Mucosa of rectum (tissue), 2 donors: ENCODE measurements at regions not wholly inside any gene's neighbourhood (a gene's known extent, or its start where the extent isn't known, plus 50 kb on each side); places are given as distances from the start of the nearest gene placed in this dataset.
"Not testable (repeated sequence)": the region's sequence is repeated elsewhere in the genome, so short reads cannot be mapped to it uniquely, and the experiment has no call there.

Source experiments
- H3K27ac ChIP-seq, 2 donors: one replicate each; pipeline ENCODE4 v1.7.0; 2013; ENCODE audit warnings: inconsistent platforms in 2 of 2, low read depth in 2 of 2, low read length in 2 of 2
- H3K27me3 ChIP-seq, 2 donors: one replicate each; pipeline ENCODE4 v1.7.0; 2013; ENCODE audit warnings: low read length in 2 of 2; ENCODE audit not compliant: control insufficient read depth in 2 of 2, insufficient read depth in 2 of 2
- H3K36me3 ChIP-seq, 2 donors: one replicate each; pipeline ENCODE4 v1.7.0; 2013; ENCODE audit warnings: low read length in 2 of 2; ENCODE audit not compliant: control insufficient read depth in 2 of 2, insufficient read depth in 2 of 2
- H3K4me1 ChIP-seq, 2 donors: one replicate each; pipeline ENCODE4 v1.7.0; 2013; ENCODE audit warnings: low read length in 2 of 2, mild to moderate bottlenecking in 1 of 2; ENCODE audit not compliant: control insufficient read depth in 2 of 2, insufficient read depth in 2 of 2
- H3K4me3 ChIP-seq, 2 donors: one replicate each; pipeline ENCODE4 v1.7.0; 2013; ENCODE audit warnings: low read length in 2 of 2
- H3K9ac ChIP-seq, 2 donors: one replicate each; pipeline ENCODE4 v1.7.0; 2013; ENCODE audit warnings: low read length in 2 of 2, low read depth in 1 of 2, mild to moderate bottlenecking in 1 of 2
- H3K9me3 ChIP-seq, 2 donors: one replicate each; pipeline ENCODE4 v1.7.0; 2013; ENCODE audit warnings: low read length in 2 of 2; ENCODE audit not compliant: control insufficient read depth in 2 of 2
- donor health status: healthy.
- donor health status: Normal muscosa, but diverticular disease.

GRCh38 chr14:81776531-81776930 is 242.9 kb upstream of the SEL1L start:
- H3K4me1 ChIP-seq, result no peaks in the 10 kb centered on the region
- H3K27me3 ChIP-seq, result no peaks in the 10 kb centered on the region
- no peak overlapping the region for H3K4me3 ChIP-seq
- H3K9me3 ChIP-seq, result peaks cover 0 to 3% of the 10 kb centered on the region in 2 donors
- no peak overlapping the region for H3K9ac ChIP-seq
- no peak overlapping the region for H3K27ac ChIP-seq
- no peaks in the 10 kb centered on the region for H3K36me3 ChIP-seq

GRCh38 chr14:81781798-81782197 is 248.1 kb upstream of the SEL1L start:
- H3K9me3 ChIP-seq, H3K27ac ChIP-seq, H3K36me3 ChIP-seq, H3K9ac ChIP-seq, H3K4me3 ChIP-seq, H3K4me1 ChIP-seq, H3K27me3 ChIP-seq: not testable (repeated sequence)

GRCh38 chr14:81784084-81784483 is 250.4 kb upstream of the SEL1L start:
- Histone ChIP-seq H3K4me1 (no peaks in the 10 kb centered on the region), H3K27ac (no peak overlapping the region), H3K36me3 (no peaks in the 10 kb centered on the region), H3K4me3 (no peak overlapping the region), H3K27me3 (no peaks in the 10 kb centered on the region), H3K9ac (no peak overlapping the region), H3K9me3 (peaks cover 0 to 3% of the 10 kb centered on the region in 2 donors)

GRCh38 chr14:81797315-81797714 is 263.7 kb upstream of the SEL1L start:
- no peaks in the 10 kb centered on the region for H3K36me3 ChIP-seq
- no peak overlapping the region for H3K9ac ChIP-seq
- H3K9me3 ChIP-seq, result no peaks in the 10 kb centered on the region
- H3K27ac ChIP-seq, result no peak overlapping the region
- H3K4me3 ChIP-seq, result no peak overlapping the region
- no peaks in the 10 kb centered on the region for H3K27me3 ChIP-seq
- H3K4me1 ChIP-seq, result no peaks in the 10 kb centered on the region

- H3K9me3 ChIP-seq, result no peaks in the 10 kb centered on the region
- H3K36me3 ChIP-seq, result no peaks in the 10 kb centered on the region
- H3K4me1 ChIP-seq, result no peaks in the 10 kb centered on the region
- H3K27me3 ChIP-seq, result no peaks in the 10 kb centered on the region
- no peak overlapping the region for H3K27ac ChIP-seq
- H3K9ac ChIP-seq, result no peak overlapping the region
- H3K4me3 ChIP-seq, result no peak overlapping the region
Measured at GRCh38 chr14:81801921-81802320, 268.3 kb upstream of the SEL1L start.

GRCh38 chr14:81802341-81802740 is 268.7 kb upstream of the SEL1L start:
- H3K9ac ChIP-seq, result no peak overlapping the region
- no peak overlapping the region for H3K27ac ChIP-seq
- H3K4me3 ChIP-seq, result no peak overlapping the region
- no peaks in the 10 kb centered on the region for H3K36me3 ChIP-seq
- H3K9me3 ChIP-seq, result no peaks in the 10 kb centered on the region
- H3K27me3 ChIP-seq, result no peaks in the 10 kb centered on the region
- no peaks in the 10 kb centered on the region for H3K4me1 ChIP-seq

GRCh38 chr14:81805785-81806184 is 272.1 kb upstream of the SEL1L start:
- Histone ChIP-seq H3K4me3 (no peak overlapping the region), H3K36me3 (no peaks in the 10 kb centered on the region), H3K27ac (no peak overlapping the region), H3K9me3 (no peaks in the 10 kb centered on the region), H3K4me1 (no peaks in the 10 kb centered on the region), H3K9ac (no peak overlapping the region), H3K27me3 (no peaks in the 10 kb centered on the region)

GRCh38 chr14:81811705-81812269 is 278.1 kb upstream of the SEL1L start:
- Histone ChIP-seq H3K9me3 (peaks cover 0 to 2% of the 10 kb centered on the region in 2 donors), H3K9ac (no peak overlapping the region), H3K27me3 (no peaks in the 10 kb centered on the region), H3K36me3 (no peaks in the 10 kb centered on the region), H3K4me1 (no peaks in the 10 kb centered on the region), H3K27ac (no peak overlapping the region), H3K4me3 (no peak overlapping the region)

- H3K9ac ChIP-seq, result no peak overlapping the region
- no peak overlapping the region for H3K4me3 ChIP-seq
- no peaks in the 10 kb centered on the region for H3K27me3 ChIP-seq
- no peaks in the 10 kb centered on the region for H3K4me1 ChIP-seq
- no peaks in the 10 kb centered on the region for H3K36me3 ChIP-seq
- H3K27ac ChIP-seq, result no peak overlapping the region
- H3K9me3 ChIP-seq, result peaks cover 0 to 2% of the 10 kb centered on the region in 2 donors
Measured at GRCh38 chr14:81818271-81818670, 284.6 kb upstream of the SEL1L start.

- H3K9me3 ChIP-seq, result no peaks in the 10 kb centered on the region
- H3K4me1 ChIP-seq, result no peaks in the 10 kb centered on the region
- H3K9ac ChIP-seq, result no peak overlapping the region
- H3K4me3 ChIP-seq, result no peak overlapping the region
- no peaks in the 10 kb centered on the region for H3K27me3 ChIP-seq
- no peak overlapping the region for H3K27ac ChIP-seq
- H3K36me3 ChIP-seq, result no peaks in the 10 kb centered on the region
Measured at GRCh38 chr14:81819344-81819743, 285.7 kb upstream of the SEL1L start.

GRCh38 chr14:81819910-81820309 is 286.3 kb upstream of the SEL1L start:
- Histone ChIP-seq H3K27me3 (no peaks in the 10 kb centered on the region), H3K36me3 (no peaks in the 10 kb centered on the region), H3K4me3 (no peak overlapping the region), H3K9ac (no peak overlapping the region), H3K27ac (no peak overlapping the region), H3K9me3 (no peaks in the 10 kb centered on the region), H3K4me1 (no peaks in the 10 kb centered on the region)
